CD4-positive, alpha-beta T cell treated with Interleukin-6 at 100 ng/mL for 8 hours (primary cell): ENCODE measurements at regions not wholly inside any gene's neighbourhood (a gene's known extent, or its start where the extent isn't known, plus 50 kb on each side); places are given as distances from the start of the nearest gene placed in this dataset.

Source experiments
- DNase-seq: peaks from one replicate; pipeline ENCODE4 v3.0.0-alpha.2; 2020; ENCODE audit warnings: mixed read lengths, low spot score

GRCh38 chr2:41955316-41956043 lies 92.3 kb upstream of the PKDCC start:
- DNase-seq: no peak

GRCh38 chr2:41957431-41957830 lies 90.4 kb upstream of the PKDCC start:
- no peak for DNase-seq

GRCh38 chr2:41958251-41958650 lies 89.6 kb upstream of the PKDCC start:
- no peak for DNase-seq

GRCh38 chr2:41958775-41959174 lies 89.0 kb upstream of the PKDCC start:
- DNase-seq: no peak

- DNase-seq: no peak
Measured at GRCh38 chr2:41959760-41960159, 88.1 kb upstream of the PKDCC start.

GRCh38 chr2:41962922-41963622 lies 84.7 kb upstream of the PKDCC start:
- DNase-seq: no peak

- no peak for DNase-seq
Measured at GRCh38 chr2:41963661-41964525, 83.9 kb upstream of the PKDCC start.

- DNase-seq: no peak
Measured at GRCh38 chr2:41965173-41965908, 82.5 kb upstream of the PKDCC start.

- no peak for DNase-seq
Measured at GRCh38 chr2:41965909-41966295, 81.9 kb upstream of the PKDCC start.

- DNase-seq: no peak
Measured at GRCh38 chr2:41966431-41966893, 81.4 kb upstream of the PKDCC start.

- no peak for DNase-seq
Measured at GRCh38 chr2:41966920-41967319, 80.9 kb upstream of the PKDCC start.

- DNase-seq: no peak
Measured at GRCh38 chr2:41967476-41968181, 80.2 kb upstream of the PKDCC start.

- no peak for DNase-seq
Measured at GRCh38 chr2:41968182-41968578, 79.6 kb upstream of the PKDCC start.

GRCh38 chr2:41970988-41971660 lies 76.7 kb upstream of the PKDCC start:
- no peak for DNase-seq

GRCh38 chr2:41972179-41972578 lies 75.6 kb upstream of the PKDCC start:
- no peak for DNase-seq

GRCh38 chr2:41972819-41973218 lies 75.0 kb upstream of the PKDCC start:
- no peak for DNase-seq

GRCh38 chr2:41973871-41974270 lies 74.0 kb upstream of the PKDCC start:
- DNase-seq: no peak

GRCh38 chr2:41981417-41981816 lies 66.4 kb upstream of the PKDCC start:
- no peak for DNase-seq

GRCh38 chr2:41985573-41986095 lies 62.2 kb upstream of the PKDCC start:
- DNase-seq: no peak

- DNase-seq: no peak
Measured at GRCh38 chr2:41989501-41990180, 58.2 kb upstream of the PKDCC start.
